K562 (cell line): ENCODE measurements at regions not wholly inside any gene's neighbourhood (a gene's known extent, or its start where the extent isn't known, plus 50 kb on each side); places are given as distances from the start of the nearest gene placed in this dataset.

Experiments
- ATAC-seq: fragments of 200-7000 bp; cut with Tn5 transposase; 3 replicates; pipeline ENCODE4 v1.9.1; 2020; ENCODE audit warnings: moderate library complexity
- BruUV-seq: library from RNA; stranded (reverse); fragments of 400-500 nt; replicated peaks from 2 replicates; lab custom pipeline; 2021; lab: Mats Ljungman, UMichigan
- CTCF ChIA-PET: fragments of 300-600 bp; formaldehyde crosslinking; extraction: SDS; loops from one replicate; lab custom pipeline; 2021; ENCODE audit warnings: low intra/inter-chr PET ratio; lab: Yijun Ruan, JAX
- POLR2A ChIA-PET: fragments of 300-600, 350-650 bp; sonication (Branson Sonifier 250); formaldehyde crosslinking; extraction: SDS; loops from one replicate; lab custom pipeline; 2021; ENCODE audit warnings: antibody characterized with exemption, inconsistent platforms; lab: Yijun Ruan, JAX
- DNase-seq, 4 experiments: peaks; one replicate each; pipeline versions ENCODE4 v3.0.0 to v3.0.0-alpha.2; 2011 to 2018; ENCODE audit warnings: low spot score in 3 of 4, mixed read lengths in 3 of 4; ENCODE audit errors: extremely low read depth in 1 of 4
- FAIRE-seq: peaks from 2 replicates; lab custom pipeline; 2011; peaks lifted over from hg19 to GRCh38; lab: Jason Lieb, UNC
- H2AFZ ChIP-seq: 2 replicates; pipeline ENCODE4 v1.6.0; 2011; ENCODE audit warnings: low read depth, low read length, control low read depth, inconsistent platforms
- H3K27ac ChIP-seq: fragments of 200-600 bp; 3 replicates; pipeline ENCODE4 v1.8.0; 2011; ENCODE audit warnings: low read depth, mild to moderate bottlenecking, control low read depth, inconsistent platforms, low read length, moderate library complexity, mixed read lengths; ENCODE audit errors: extremely low read depth
- H3K27me3 ChIP-seq, 2 experiments: fragments of 300-600 bp in 1 of 2; 2 replicates in 1 of 2; 3 replicates in 1 of 2; pipeline versions ENCODE4 v1.6.0 to v1.8.0; 2011; ENCODE audit warnings: inconsistent platforms in 2 of 2, low read length in 2 of 2, mild to moderate bottlenecking in 1 of 2, mixed read lengths in 1 of 2, moderate library complexity in 1 of 2; ENCODE audit not compliant: control insufficient read depth in 2 of 2, insufficient read depth in 2 of 2
- H3K36me3 ChIP-seq: fragments of 300-600 bp; 3 replicates; pipeline ENCODE4 v1.8.0; 2011; ENCODE audit warnings: mild to moderate bottlenecking, low read length, inconsistent platforms; ENCODE audit not compliant: control insufficient read depth, insufficient read depth
- H3K4me1 ChIP-seq, 2 experiments: fragments of 200-600 bp in 1 of 2; replicated peaks in 1 of 2; 2 replicates in 1 of 2; 3 replicates in 1 of 2; pipeline versions ENCODE4 v1.5.1 to v1.8.0; 2011; ENCODE audit warnings: inconsistent platforms in 2 of 2, low read length in 2 of 2, mild to moderate bottlenecking in 1 of 2, mixed read lengths in 1 of 2, moderate library complexity in 1 of 2; ENCODE audit not compliant: control insufficient read depth in 2 of 2, insufficient read depth in 2 of 2
- H3K4me2 ChIP-seq: 2 replicates; pipeline ENCODE4 v1.6.1; 2011; ENCODE audit warnings: low read length, control low read depth, inconsistent platforms, mixed read lengths; ENCODE audit not compliant: insufficient read depth
- H3K4me3 ChIP-seq: fragments of 200-600 bp; sonication (generic), shearing (Covaris generic); 2 replicates; pipeline ENCODE4 v1.5.1; 2016; ENCODE audit warnings: control low read depth, inconsistent platforms
- H3K79me2 ChIP-seq: fragments of 200-600 bp; 3 replicates; pipeline ENCODE4 v1.8.0; 2011; ENCODE audit warnings: low read length, inconsistent platforms; ENCODE audit not compliant: control insufficient read depth, insufficient read depth
- H3K9ac ChIP-seq, 2 experiments: 2 replicates each; pipeline versions ENCODE4 v1.6.0 to v1.6.1; 2011; ENCODE audit warnings: low read depth in 2 of 2, low read length in 2 of 2, control low read depth in 1 of 2, inconsistent platforms in 1 of 2, mild to moderate bottlenecking in 1 of 2, mixed read lengths in 1 of 2; ENCODE audit not compliant: insufficient read depth in 1 of 2
- H3K9me1 ChIP-seq: one replicate; pipeline ENCODE4 v1.6.0; 2011; ENCODE audit warnings: inconsistent platforms, mild to moderate bottlenecking, low read length, moderate library complexity; ENCODE audit not compliant: control insufficient read depth, insufficient read depth
- H3K9me3 ChIP-seq: replicated peaks from 2 replicates; pipeline ENCODE4 v1.5.1; 2011; ENCODE audit warnings: low read depth, low read length, inconsistent platforms; ENCODE audit not compliant: control insufficient read depth, insufficient read depth
- H4K20me1 ChIP-seq: replicated peaks from 2 replicates; pipeline ENCODE4 v1.6.1; 2011; ENCODE audit warnings: low read length, inconsistent platforms, mixed read lengths; ENCODE audit not compliant: control insufficient read depth, insufficient read depth
- MTA1 ChIP-seq: fragments of 450-650 bp; IDR thresholded peaks from 2 replicates; pipeline ENCODE4 v1.6.1; 2017; ENCODE audit warnings: borderline replicate concordance
- PHF21A ChIP-seq: fragments of 450-650 bp; IDR thresholded peaks from 2 replicates; pipeline ENCODE4 v1.6.1; 2017; ENCODE audit warnings: low read depth, borderline replicate concordance
- POLR2H ChIP-seq: IDR thresholded peaks from 2 replicates; pipeline ENCODE4 v1.6.1; 2016; ENCODE audit warnings: missing genetic modification characterization, low read depth, mild to moderate bottlenecking, control low read depth, missing compliant biosample characterization, moderate library complexity
- ZNF133 ChIP-seq: fragments of 250-450 bp; sonication (Bioruptor Pico); IDR thresholded peaks from 2 replicates; pipeline ENCODE4 v1.4.0; 2020; ENCODE audit warnings: mild to moderate bottlenecking
- ZNF165 ChIP-seq: fragments of 250-450 bp; sonication (Bioruptor Pico); IDR thresholded peaks from 2 replicates; pipeline ENCODE4 v1.4.0; 2020; ENCODE audit warnings: borderline replicate concordance
- ZNF311 ChIP-seq: fragments of 250-450 bp; sonication (Bioruptor Pico); IDR thresholded peaks from 2 replicates; pipeline ENCODE4 v1.4.0; 2020; ENCODE audit warnings: mild to moderate bottlenecking, moderate library complexity
- ZNF717 ChIP-seq: fragments of 250-450 bp; sonication (Bioruptor Pico); IDR thresholded peaks from 2 replicates; pipeline ENCODE4 v1.5.0; 2021
- ZNF77 ChIP-seq: fragments of 250-450 bp; sonication (Bioruptor Pico); IDR thresholded peaks from 2 replicates; pipeline ENCODE4 v1.5.0; 2020
- WGBS: fragments of 100-300 bp; shearing (Covaris generic); methylation state at CpG from one replicate; pipeline ENCODE4 v1.1.6; 2016; ENCODE audit warnings: low coverage, mixed read lengths; ENCODE audit not compliant: insufficient coverage; ENCODE audit errors: missing lambda C conversion rate; 5-methylcytosine and 5-hydroxymethylcytosine counted together
- in situ Hi-C: fragments of 300-500 bp; cut with MboI; formaldehyde crosslinking; loops from 4 replicates; pipeline ENCODE4 v1.15.0; 2018; ENCODE audit warnings: inconsistent platforms, mixed read lengths
- intact Hi-C: fragments of 100-400 bp; cut with micrococcal nuclease; formaldehyde crosslinking; loops from 2 replicates; pipeline ENCODE4 v1.14.2; 2022
- TF ChIP-seq, protein P1 (sequence below): fragments of 450-650 bp; formaldehyde crosslinking; IDR thresholded peaks from 2 replicates; pipeline ENCODE4 v1.4.0; 2022; ENCODE audit warnings: mild to moderate bottlenecking, moderate library complexity
- TF ChIP-seq, protein P2 (sequence below), 2 experiments: fragments of 450-650 bp in 1 of 2; IDR thresholded peaks; 2 replicates each; pipeline ENCODE4 v1.6.1; 2011 to 2017; ENCODE audit warnings: low read depth in 2 of 2, antibody characterized with exemption in 1 of 2, borderline replicate concordance in 1 of 2, low read length in 1 of 2, mild to moderate bottlenecking in 1 of 2, mixed read lengths in 1 of 2; ENCODE audit not compliant: control insufficient read depth in 1 of 2
- TF ChIP-seq, protein P3 (sequence below), 2 experiments: fragments of 150-350 bp in 1 of 2; IDR thresholded peaks; 2 replicates each; pipeline ENCODE4 v1.6.1; 2012 to 2016; ENCODE audit warnings: low read depth in 2 of 2, low read length in 2 of 2, mild to moderate bottlenecking in 1 of 2, moderate library complexity in 1 of 2

- POLR2A ChIA-PET: interaction anchor here (1.1 kb wide), 1 partner anchor 24 kb away, joined by 3 read pairs; no protein-coding TSS in a partner anchor
- BruUV-seq: no TSS peak
- no peak for DNase-seq
- TF ChIP-seq MTA1: no peak
- TF ChIP-seq ZNF165 (CRISPR knock-in tag): no peak
- TF ChIP-seq PHF21A: no peak
- TF ChIP-seq ZNF311 (CRISPR knock-in tag): no peak
- TF ChIP-seq ZNF77 (CRISPR knock-in tag): no peak
- TF ChIP-seq, protein P1, sequence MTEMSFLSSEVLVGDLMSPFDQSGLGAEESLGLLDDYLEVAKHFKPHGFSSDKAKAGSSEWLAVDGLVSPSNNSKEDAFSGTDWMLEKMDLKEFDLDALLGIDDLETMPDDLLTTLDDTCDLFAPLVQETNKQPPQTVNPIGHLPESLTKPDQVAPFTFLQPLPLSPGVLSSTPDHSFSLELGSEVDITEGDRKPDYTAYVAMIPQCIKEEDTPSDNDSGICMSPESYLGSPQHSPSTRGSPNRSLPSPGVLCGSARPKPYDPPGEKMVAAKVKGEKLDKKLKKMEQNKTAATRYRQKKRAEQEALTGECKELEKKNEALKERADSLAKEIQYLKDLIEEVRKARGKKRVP (CRISPR knock-in tag): no peak
- TF ChIP-seq, protein P2, sequence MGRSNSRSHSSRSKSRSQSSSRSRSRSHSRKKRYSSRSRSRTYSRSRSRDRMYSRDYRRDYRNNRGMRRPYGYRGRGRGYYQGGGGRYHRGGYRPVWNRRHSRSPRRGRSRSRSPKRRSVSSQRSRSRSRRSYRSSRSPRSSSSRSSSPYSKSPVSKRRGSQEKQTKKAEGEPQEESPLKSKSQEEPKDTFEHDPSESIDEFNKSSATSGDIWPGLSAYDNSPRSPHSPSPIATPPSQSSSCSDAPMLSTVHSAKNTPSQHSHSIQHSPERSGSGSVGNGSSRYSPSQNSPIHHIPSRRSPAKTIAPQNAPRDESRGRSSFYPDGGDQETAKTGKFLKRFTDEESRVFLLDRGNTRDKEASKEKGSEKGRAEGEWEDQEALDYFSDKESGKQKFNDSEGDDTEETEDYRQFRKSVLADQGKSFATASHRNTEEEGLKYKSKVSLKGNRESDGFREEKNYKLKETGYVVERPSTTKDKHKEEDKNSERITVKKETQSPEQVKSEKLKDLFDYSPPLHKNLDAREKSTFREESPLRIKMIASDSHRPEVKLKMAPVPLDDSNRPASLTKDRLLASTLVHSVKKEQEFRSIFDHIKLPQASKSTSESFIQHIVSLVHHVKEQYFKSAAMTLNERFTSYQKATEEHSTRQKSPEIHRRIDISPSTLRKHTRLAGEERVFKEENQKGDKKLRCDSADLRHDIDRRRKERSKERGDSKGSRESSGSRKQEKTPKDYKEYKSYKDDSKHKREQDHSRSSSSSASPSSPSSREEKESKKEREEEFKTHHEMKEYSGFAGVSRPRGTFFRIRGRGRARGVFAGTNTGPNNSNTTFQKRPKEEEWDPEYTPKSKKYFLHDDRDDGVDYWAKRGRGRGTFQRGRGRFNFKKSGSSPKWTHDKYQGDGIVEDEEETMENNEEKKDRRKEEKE (IDR thresholded peaks at IDR 0.05; ENCODE audit: borderline replicate concordance in 1 of 2, control insufficient read depth in 1 of 2, low read depth in 2 of 2, low read length in 1 of 2): no peak
- TF ChIP-seq ZNF717 (CRISPR knock-in tag): no peak
- no peak for TF ChIP-seq ZNF133 (CRISPR knock-in tag)
- no peak for TF ChIP-seq POLR2H (tag)
- TF ChIP-seq, protein P3, sequence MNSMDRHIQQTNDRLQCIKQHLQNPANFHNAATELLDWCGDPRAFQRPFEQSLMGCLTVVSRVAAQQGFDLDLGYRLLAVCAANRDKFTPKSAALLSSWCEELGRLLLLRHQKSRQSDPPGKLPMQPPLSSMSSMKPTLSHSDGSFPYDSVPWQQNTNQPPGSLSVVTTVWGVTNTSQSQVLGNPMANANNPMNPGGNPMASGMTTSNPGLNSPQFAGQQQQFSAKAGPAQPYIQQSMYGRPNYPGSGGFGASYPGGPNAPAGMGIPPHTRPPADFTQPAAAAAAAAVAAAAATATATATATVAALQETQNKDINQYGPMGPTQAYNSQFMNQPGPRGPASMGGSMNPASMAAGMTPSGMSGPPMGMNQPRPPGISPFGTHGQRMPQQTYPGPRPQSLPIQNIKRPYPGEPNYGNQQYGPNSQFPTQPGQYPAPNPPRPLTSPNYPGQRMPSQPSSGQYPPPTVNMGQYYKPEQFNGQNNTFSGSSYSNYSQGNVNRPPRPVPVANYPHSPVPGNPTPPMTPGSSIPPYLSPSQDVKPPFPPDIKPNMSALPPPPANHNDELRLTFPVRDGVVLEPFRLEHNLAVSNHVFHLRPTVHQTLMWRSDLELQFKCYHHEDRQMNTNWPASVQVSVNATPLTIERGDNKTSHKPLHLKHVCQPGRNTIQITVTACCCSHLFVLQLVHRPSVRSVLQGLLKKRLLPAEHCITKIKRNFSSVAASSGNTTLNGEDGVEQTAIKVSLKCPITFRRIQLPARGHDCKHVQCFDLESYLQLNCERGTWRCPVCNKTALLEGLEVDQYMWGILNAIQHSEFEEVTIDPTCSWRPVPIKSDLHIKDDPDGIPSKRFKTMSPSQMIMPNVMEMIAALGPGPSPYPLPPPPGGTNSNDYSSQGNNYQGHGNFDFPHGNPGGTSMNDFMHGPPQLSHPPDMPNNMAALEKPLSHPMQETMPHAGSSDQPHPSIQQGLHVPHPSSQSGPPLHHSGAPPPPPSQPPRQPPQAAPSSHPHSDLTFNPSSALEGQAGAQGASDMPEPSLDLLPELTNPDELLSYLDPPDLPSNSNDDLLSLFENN (IDR thresholded peaks at IDR 0.05; ENCODE audit: low read depth in 2 of 2, low read length in 2 of 2): no peak
Measured at GRCh38 chr7:22945584-22945983, 68.3 kb downstream of the HYCC1 start.

More at GRCh38 chr7:22945584-22945983, 68.3 kb downstream of the HYCC1 start:
- Histone ChIP-seq H3K36me3 (peaks cover 19% of the 10 kb centered on the region; the same call in 2 of the 3 replicates), H3K27me3 (no peaks in the 10 kb centered on the region), H3K4me3 (no peak overlapping the region), H3K9me3 (no peaks in the 10 kb centered on the region), H3K27ac (no peak overlapping the region), H3K9ac (no peak overlapping the region), H3K4me2 (no peak overlapping the region), H3K9me1 (no peaks in the 10 kb centered on the region), H3K79me2 (no peaks in the 10 kb centered on the region), H2AFZ (no peak overlapping the region), H4K20me1 (no peaks in the 10 kb centered on the region), H3K4me1 (no peaks in the 10 kb centered on the region)
- intact Hi-C loops: no loop called here
- WGBS: 92% methylated on average over 6 of the region's 6 CpGs
- FAIRE-seq (no peak), ATAC-seq (no peak)
- CTCF ChIA-PET: no interaction called here
- in situ Hi-C loops: no loop called here
